C4-2B (cell line): ENCODE measurements at regions not wholly inside any gene's neighbourhood (a gene's known extent, or its start where the extent isn't known, plus 50 kb on each side); places are given as distances from the start of the nearest gene placed in this dataset.

Experiments
- H3K27ac ChIP-seq: fragments of 450-650 bp; 2 replicates; pipeline ENCODE4 v1.5.1; 2017
- ZFX ChIP-seq: fragments of 450-650 bp; IDR thresholded peaks from 2 replicates; pipeline ENCODE4 v1.6.1; 2017
- TF ChIP-seq, protein P1 (sequence below): fragments of 450-650 bp; conservative IDR thresholded peaks from 2 replicates; pipeline ENCODE4 v1.5.1; 2017; ENCODE audit warnings: mild to moderate bottlenecking

- no peak overlapping the region for H3K27ac ChIP-seq
- TF ChIP-seq, protein P1, sequence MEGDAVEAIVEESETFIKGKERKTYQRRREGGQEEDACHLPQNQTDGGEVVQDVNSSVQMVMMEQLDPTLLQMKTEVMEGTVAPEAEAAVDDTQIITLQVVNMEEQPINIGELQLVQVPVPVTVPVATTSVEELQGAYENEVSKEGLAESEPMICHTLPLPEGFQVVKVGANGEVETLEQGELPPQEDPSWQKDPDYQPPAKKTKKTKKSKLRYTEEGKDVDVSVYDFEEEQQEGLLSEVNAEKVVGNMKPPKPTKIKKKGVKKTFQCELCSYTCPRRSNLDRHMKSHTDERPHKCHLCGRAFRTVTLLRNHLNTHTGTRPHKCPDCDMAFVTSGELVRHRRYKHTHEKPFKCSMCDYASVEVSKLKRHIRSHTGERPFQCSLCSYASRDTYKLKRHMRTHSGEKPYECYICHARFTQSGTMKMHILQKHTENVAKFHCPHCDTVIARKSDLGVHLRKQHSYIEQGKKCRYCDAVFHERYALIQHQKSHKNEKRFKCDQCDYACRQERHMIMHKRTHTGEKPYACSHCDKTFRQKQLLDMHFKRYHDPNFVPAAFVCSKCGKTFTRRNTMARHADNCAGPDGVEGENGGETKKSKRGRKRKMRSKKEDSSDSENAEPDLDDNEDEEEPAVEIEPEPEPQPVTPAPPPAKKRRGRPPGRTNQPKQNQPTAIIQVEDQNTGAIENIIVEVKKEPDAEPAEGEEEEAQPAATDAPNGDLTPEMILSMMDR, result no peak
- no peak for TF ChIP-seq ZFX
These were observed 135.4 kb downstream of the HMHB1 start for GRCh38 chr5:143947313-143947712.

- TF ChIP-seq ZFX, result no peak
- TF ChIP-seq, protein P1, result no peak
- H3K27ac ChIP-seq, result no peak overlapping the region
These were observed 140.8 kb downstream of the HMHB1 start for GRCh38 chr5:143952809-143953208.

DNA sequence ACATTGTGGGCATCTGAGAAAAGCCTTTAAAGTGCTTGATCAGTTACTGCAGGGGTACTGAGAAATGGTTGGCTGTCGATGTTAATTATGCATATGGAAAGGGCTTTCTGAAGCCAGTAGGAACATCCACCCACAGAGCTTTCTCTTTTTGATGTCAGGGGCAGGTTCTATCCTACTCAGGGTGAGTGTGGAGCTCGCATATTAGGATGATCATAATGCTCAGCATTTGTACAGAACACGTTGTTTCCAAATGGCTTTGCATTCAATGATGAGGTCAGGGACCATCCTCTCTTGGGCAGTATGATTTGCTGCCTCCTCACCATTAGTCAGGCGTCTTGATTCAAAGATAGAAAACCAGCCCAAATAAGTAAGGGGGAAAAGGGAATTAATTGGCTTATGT is 141.9 kb downstream of the HMHB1 start:
- no peak for TF ChIP-seq ZFX
- TF ChIP-seq, protein P1, result no peak
- no peak overlapping the region for H3K27ac ChIP-seq

GRCh38 chr5:143955141-143955540 is 143.2 kb downstream of the HMHB1 start:
- H3K27ac ChIP-seq, result no peak overlapping the region
- TF ChIP-seq ZFX, result no peak
- TF ChIP-seq, protein P1, result no peak

GRCh38 chr5:143957455-143957854 is 145.5 kb downstream of the HMHB1 start:
- TF ChIP-seq ZFX, result no peak
- TF ChIP-seq, protein P1, result peak; percentile 38
- no peak overlapping the region for H3K27ac ChIP-seq

GRCh38 chr5:143962201-143962600 is 150.2 kb downstream of the HMHB1 start:
- no peak overlapping the region for H3K27ac ChIP-seq
- TF ChIP-seq ZFX, result no peak
- TF ChIP-seq, protein P1, result no peak

DNA sequence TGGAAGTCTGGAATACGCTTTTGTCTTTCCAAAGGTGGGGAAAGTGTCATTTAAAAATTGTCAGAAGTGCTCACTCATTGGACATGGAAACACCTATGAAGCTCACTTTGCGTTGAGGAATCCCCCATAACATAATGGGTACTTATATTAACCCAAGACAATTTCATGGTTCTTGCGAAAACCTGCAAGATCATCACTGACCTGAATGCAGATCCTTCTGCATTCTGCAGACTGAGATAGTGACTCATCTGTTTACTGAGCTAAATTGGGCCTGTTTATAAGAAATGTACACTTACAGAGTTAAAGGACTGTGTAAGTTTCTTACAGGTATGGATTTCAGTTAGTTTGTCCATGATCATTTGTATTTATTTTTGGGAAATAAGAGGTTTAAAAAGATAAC is 153.0 kb downstream of the HMHB1 start:
- no peak overlapping the region for H3K27ac ChIP-seq
- TF ChIP-seq, protein P1, result no peak
- TF ChIP-seq ZFX, result no peak
